HCT116 (cell line): ENCODE measurements at regions not wholly inside any gene's neighbourhood (a gene's known extent, or its start where the extent isn't known, plus 50 kb on each side); places are given as distances from the start of the nearest gene placed in this dataset.

Source experiments
- ATAC-seq: fragments of 200-7000 bp; cut with Tn5 transposase; 2 replicates; pipeline ENCODE4 v1.9.1; 2020; ENCODE audit warnings: mild to moderate bottlenecking, moderate library complexity
- BruUV-seq: library from RNA; stranded (reverse); fragments of 400-500 nt; replicated peaks from 2 replicates; lab custom pipeline; 2021; lab: Mats Ljungman, UMichigan
- CTCF ChIA-PET: fragments of 300-600 bp; sonication (Branson Sonifier 250); formaldehyde crosslinking; loops from one replicate; lab custom pipeline; 2021; ENCODE audit warnings: antibody characterized with exemption; lab: Charles Lee
- POLR2A ChIA-PET: fragments of 300-600, 350-600 bp; sonication (Branson Sonifier 250); formaldehyde crosslinking; loops from one replicate; lab custom pipeline; 2021; ENCODE audit warnings: antibody characterized with exemption; lab: Charles Lee
- RAD21 ChIA-PET, 2 experiments: fragments of 300-600 bp; sonication (Branson Sonifier 250); formaldehyde crosslinking; loops; one replicate each; lab custom pipeline; 2023; ENCODE audit warnings: low total read pairs in 2 of 2; ENCODE audit not compliant: uncharacterized antibody in 2 of 2, unreplicated experiment in 2 of 2, low non-redundant PET in 1 of 2; lab: Charles Lee
- DNase-seq: peaks from one replicate; pipeline ENCODE4 v3.0.0-alpha.2; 2010; ENCODE audit warnings: low read depth, low spot score
- H2AFZ ChIP-seq: fragments of 200-600 bp; shearing (Covaris generic), sonication (generic); 2 replicates; pipeline ENCODE4 v1.6.1; 2017; ENCODE audit warnings: low read depth, mixed run types, mixed read lengths, antibody characterized with exemption, low read length; ENCODE audit not compliant: poor library complexity, severe bottlenecking
- H3K27ac ChIP-seq: 2 replicates; pipeline ENCODE4 v1.5.1; 2012; ENCODE audit warnings: low read depth, low read length
- H3K27me3 ChIP-seq: fragments of 200-600 bp; sonication (generic); 2 replicates; pipeline ENCODE4 v1.6.1; 2016; ENCODE audit warnings: mixed run types, low read length, mixed read lengths; ENCODE audit not compliant: insufficient read depth
- H3K36me3 ChIP-seq, 2 experiments: fragments of 200-500 bp in 1 of 2; fragments of 200-600 bp in 1 of 2; sonication (Bioruptor generic) in 1 of 2; sonication (generic) in 1 of 2; 2 replicates each; pipeline versions ENCODE4 v1.5.1 to v1.6.1; 2014 to 2016; ENCODE audit warnings: low read length in 2 of 2, inconsistent platforms in 1 of 2, mixed read lengths in 1 of 2, mixed run types in 1 of 2; ENCODE audit not compliant: insufficient read depth in 2 of 2, control insufficient read depth in 1 of 2
- H3K4me1 ChIP-seq, 2 experiments: fragments of 200-600 bp in 1 of 2; sonication (generic) in 1 of 2; 2 replicates each; pipeline versions ENCODE4 v1.5.1 to v1.6.1; 2012 to 2017; ENCODE audit warnings: low read length in 2 of 2, inconsistent platforms in 1 of 2, mild to moderate bottlenecking in 1 of 2, mixed read lengths in 1 of 2, mixed run types in 1 of 2, moderate library complexity in 1 of 2; ENCODE audit not compliant: insufficient read depth in 2 of 2, control insufficient read depth in 1 of 2
- H3K4me2 ChIP-seq: fragments of 200-600 bp; sonication (generic); 2 replicates; pipeline ENCODE4 v1.6.1; 2017; ENCODE audit warnings: mixed run types, low read length, mixed read lengths
- H3K4me3 ChIP-seq, 2 experiments: fragments of 200-600 bp in 1 of 2; sonication (generic) in 1 of 2; replicated peaks in 1 of 2; 2 replicates each; pipeline ENCODE4 v1.5.1; 2011 to 2016; ENCODE audit warnings: low read length in 2 of 2, control low read depth in 1 of 2, low read depth in 1 of 2, mild to moderate bottlenecking in 1 of 2, mixed read lengths in 1 of 2, mixed run types in 1 of 2
- H3K79me2 ChIP-seq: fragments of 200-600 bp; sonication (generic); 2 replicates; pipeline ENCODE4 v1.6.1; 2017; ENCODE audit warnings: mild to moderate bottlenecking, mixed run types, low read length, moderate library complexity, mixed read lengths; ENCODE audit not compliant: insufficient read depth
- H3K9ac ChIP-seq: fragments of 200-600 bp; sonication (generic); 2 replicates; pipeline ENCODE4 v1.6.1; 2016; ENCODE audit warnings: low read length, mixed read lengths
- H3K9me2 ChIP-seq: fragments of 200-600 bp; sonication (generic), shearing (Covaris generic); 2 replicates; pipeline ENCODE4 v1.6.1; 2017; ENCODE audit warnings: mixed run types, mild to moderate bottlenecking, moderate library complexity; ENCODE audit not compliant: insufficient read depth
- H3K9me3 ChIP-seq, 2 experiments: fragments of 200-500 bp in 1 of 2; fragments of 200-600 bp in 1 of 2; sonication (Bioruptor generic) in 1 of 2; sonication (generic) in 1 of 2; 2 replicates each; pipeline ENCODE4 v1.6.1; 2014 to 2017; ENCODE audit warnings: low read length in 2 of 2, mixed read lengths in 2 of 2, inconsistent platforms in 1 of 2, low read depth in 1 of 2, mild to moderate bottlenecking in 1 of 2, mixed run types in 1 of 2, moderate library complexity in 1 of 2; ENCODE audit not compliant: control insufficient read depth in 1 of 2, insufficient read depth in 1 of 2
- H4K20me1 ChIP-seq: fragments of 200-600 bp; sonication (generic), shearing (Covaris generic); 2 replicates; pipeline ENCODE4 v1.6.1; 2017; ENCODE audit warnings: mixed run types, mild to moderate bottlenecking, moderate library complexity; ENCODE audit not compliant: insufficient read depth
- CBX3 ChIP-seq: IDR thresholded peaks from 2 replicates; pipeline ENCODE4 v1.6.1; 2012; ENCODE audit warnings: low read depth
- CEBPB ChIP-seq: IDR thresholded peaks from 2 replicates; pipeline ENCODE4 v1.6.1; 2012; ENCODE audit warnings: low read depth
- EGR1 ChIP-seq: IDR thresholded peaks from 2 replicates; pipeline ENCODE4 v1.6.1; 2012; ENCODE audit warnings: low read depth
- ELF1 ChIP-seq: IDR thresholded peaks from 2 replicates; pipeline ENCODE4 v1.6.1; 2012; ENCODE audit warnings: low read depth, borderline replicate concordance
- EZH2 ChIP-seq: fragments of 200-600 bp; sonication (generic); IDR thresholded peaks from 2 replicates; pipeline ENCODE4 v1.6.1; 2017; ENCODE audit warnings: antibody characterized with exemption, mixed run types
- EZH2phosphoT487 ChIP-seq: fragments of 200-600 bp; IDR thresholded peaks from 2 replicates; pipeline ENCODE4 v1.6.1; 2018; ENCODE audit warnings: antibody characterized with exemption, borderline replicate concordance
- MAX ChIP-seq: IDR thresholded peaks from 2 replicates; pipeline ENCODE4 v1.6.1; 2012
- POLR2A ChIP-seq: IDR thresholded peaks from 2 replicates; pipeline ENCODE4 v1.7.0; 2011; ENCODE audit warnings: borderline replicate concordance; ENCODE audit not compliant: insufficient read depth, insufficient read length; ENCODE audit errors: extremely low read depth
- POLR2AphosphoS5 ChIP-seq: IDR thresholded peaks from 2 replicates; pipeline ENCODE4 v1.6.1; 2011; ENCODE audit warnings: mild to moderate bottlenecking, low read depth, low read length, moderate library complexity
- RAD21 ChIP-seq: IDR thresholded peaks from 2 replicates; pipeline ENCODE4 v1.6.1; 2012; ENCODE audit warnings: low read depth, mild to moderate bottlenecking
- REST ChIP-seq: IDR thresholded peaks from 2 replicates; pipeline ENCODE4 v1.6.1; 2012; ENCODE audit warnings: low read depth
- SIN3A ChIP-seq: IDR thresholded peaks from 2 replicates; pipeline ENCODE4 v1.6.1; 2012; ENCODE audit warnings: low read depth
- SRF ChIP-seq: IDR thresholded peaks from 2 replicates; pipeline ENCODE4 v1.6.1; 2012; ENCODE audit warnings: low read depth
- TCF7L2 ChIP-seq: IDR thresholded peaks from 2 replicates; pipeline ENCODE4 v1.7.0; 2011; ENCODE audit warnings: borderline replicate concordance, inconsistent platforms; ENCODE audit not compliant: insufficient read depth, insufficient read length; ENCODE audit errors: extremely low read depth
- ZBTB33 ChIP-seq: IDR thresholded peaks from 2 replicates; pipeline ENCODE4 v1.6.1; 2011; ENCODE audit warnings: mild to moderate bottlenecking, low read length, moderate library complexity; ENCODE audit not compliant: insufficient replicate concordance; ENCODE audit errors: extremely low read depth
- ZFX ChIP-seq: fragments of 450-650 bp; IDR thresholded peaks from 2 replicates; pipeline ENCODE4 v1.6.1; 2017
- ZNF274 ChIP-seq: fragments of 200-500 bp; sonication (Bioruptor generic); IDR thresholded peaks from 2 replicates; pipeline ENCODE4 v1.6.1; 2014; ENCODE audit warnings: mild to moderate bottlenecking, low read depth, low read length, inconsistent platforms
- intact Hi-C: fragments of 100-400 bp; cut with micrococcal nuclease; formaldehyde crosslinking; loops from 2 replicates; pipeline ENCODE4 v1.10.0; 2022

GRCh38 chr5:97729938-97730337, 546.9 kb upstream of the RIOK2 start:
- no peak for DNase-seq
- Histone ChIP-seq H3K4me2 (no peak overlapping the region), H3K9ac (no peak overlapping the region), H3K4me3 (no peak overlapping the region), H3K27me3 (no peaks in the 10 kb centered on the region), H3K9me3 (no peaks in the 10 kb centered on the region), H2AFZ (no peak overlapping the region), H4K20me1 (no peaks in the 10 kb centered on the region), H3K36me3 (no peaks in the 10 kb centered on the region), H3K4me1 (no peaks in the 10 kb centered on the region), H3K9me2 (no peaks in the 10 kb centered on the region), H3K79me2 (no peaks in the 10 kb centered on the region), H3K27ac (no peak overlapping the region)
- intact Hi-C loops = no loop called here
- BruUV-seq = no TSS peak
- ChIA-PET POLR2A (no interaction called here), RAD21 (no interaction called here), CTCF (no interaction called here)
- no peak for ATAC-seq
- TF ChIP-seq POLR2AphosphoS5 (no peak), SIN3A (no peak), ELF1 (no peak), ZFX (no peak), RAD21 (no peak), SRF (no peak), ZNF274 (no peak), ZBTB33 (no peak), TCF7L2 (no peak), MAX (no peak), CEBPB (no peak), EZH2 (no peak), EZH2phosphoT487 (no peak), REST (no peak), CBX3 (no peak), EGR1 (no peak), POLR2A (no peak)
